H1 (cell line): ENCODE measurements at regions not wholly inside any gene's neighbourhood (a gene's known extent, or its start where the extent isn't known, plus 50 kb on each side); places are given as distances from the start of the nearest gene placed in this dataset.

Experiments
- BCL11A ChIP-seq, 2 experiments: IDR thresholded peaks; one replicate each; pipeline ENCODE4 v1.6.1; 2011; ENCODE audit warnings: low read depth in 2 of 2, low read length in 2 of 2, mild to moderate bottlenecking in 2 of 2
- EZH2 ChIP-seq: fragments of 200-600 bp; sonication (generic); IDR thresholded peaks from 2 replicates; pipeline ENCODE4 v1.7.1; 2012; ENCODE audit warnings: low read depth, mild to moderate bottlenecking, moderate library complexity, low read length, inconsistent platforms; ENCODE audit not compliant: severe bottlenecking
- POLR2A ChIP-seq, 2 experiments: IDR thresholded peaks; 1 replicate in 1 of 2; 2 replicates in 1 of 2; pipeline ENCODE4 v1.6.1; 2011; ENCODE audit warnings: low read depth in 2 of 2, low read length in 2 of 2, mild to moderate bottlenecking in 2 of 2; ENCODE audit errors: control extremely low read depth in 1 of 2
- RAD21 ChIP-seq, 2 experiments: IDR thresholded peaks in 1 of 2; conservative IDR thresholded peaks in 1 of 2; 2 replicates each; pipeline ENCODE4 v1.6.1; 2011; ENCODE audit warnings: low read depth in 2 of 2, low read length in 2 of 2, improper control_type of control experiment in 1 of 2, inconsistent platforms in 1 of 2, mild to moderate bottlenecking in 1 of 2, moderate library complexity in 1 of 2
- SIN3A ChIP-seq, 2 experiments: IDR thresholded peaks in 1 of 2; conservative IDR thresholded peaks in 1 of 2; 2 replicates each; pipeline ENCODE4 v1.6.1; 2011 to 2012; ENCODE audit warnings: low read length in 2 of 2, improper control_type of control experiment in 1 of 2, low read depth in 1 of 2, mild to moderate bottlenecking in 1 of 2
- SP2 ChIP-seq: IDR thresholded peaks from 2 replicates; pipeline ENCODE4 v1.6.1; 2012; ENCODE audit warnings: mild to moderate bottlenecking, low read length, inconsistent platforms
- TAF1 ChIP-seq: IDR thresholded peaks from 2 replicates; pipeline ENCODE4 v1.6.1; 2011; ENCODE audit warnings: mild to moderate bottlenecking, low read depth, low read length
- TF ChIP-seq, protein P1 (sequence below), 3 experiments: IDR thresholded peaks; 1 replicate in 2 of 3; 2 replicates in 1 of 3; pipeline versions ENCODE4 v1.5.1 to v1.6.1; 2011; ENCODE audit warnings: low read length in 3 of 3, mild to moderate bottlenecking in 3 of 3, inconsistent platforms in 2 of 3, low read depth in 1 of 3, moderate library complexity in 1 of 3; ENCODE audit not compliant: insufficient read depth in 1 of 3; ENCODE audit errors: control extremely low read depth in 1 of 3

DNA sequence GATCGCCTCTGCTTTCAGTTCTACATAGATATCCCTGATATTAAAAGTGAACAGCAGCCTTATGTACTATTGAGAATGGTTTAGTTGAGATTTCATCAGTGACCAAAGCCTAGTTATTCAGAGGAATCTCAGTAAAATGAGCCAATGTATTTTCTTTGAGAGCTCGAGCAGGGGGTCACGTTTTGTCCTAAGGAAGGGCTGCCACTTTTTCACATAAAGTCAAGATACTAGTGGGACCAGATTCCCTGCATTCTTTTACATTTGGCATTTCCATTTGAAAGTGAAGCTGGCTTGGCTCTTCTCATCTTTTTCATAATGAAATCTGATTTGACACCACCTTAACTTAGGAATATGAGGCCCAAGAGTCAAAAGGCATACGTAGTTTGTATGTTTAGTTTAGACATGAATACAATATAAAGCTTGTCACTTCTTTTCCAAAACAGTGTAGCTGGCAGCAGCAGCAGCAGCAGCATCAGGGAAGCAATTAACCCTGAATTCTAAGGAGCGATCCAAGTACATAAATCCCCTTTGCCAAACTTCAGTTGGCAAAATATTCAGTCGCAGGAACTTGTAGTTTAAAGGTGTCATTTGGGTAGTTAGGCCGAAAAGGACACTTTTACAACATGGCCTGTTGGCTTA, 1752.2 kb upstream of the PCDH20 start:
- TF ChIP-seq TAF1 (no peak), SP2 (no peak), BCL11A (IDR thresholded peaks at IDR 0.05; ENCODE audit: low read depth in 2 of 2, low read length in 2 of 2) (no peak), SIN3A (conservative IDR thresholded peaks at IDR 0.05 in 1 of 2, IDR thresholded peaks at IDR 0.05 in 1 of 2; ENCODE audit: low read depth in 1 of 2, low read length in 2 of 2) (no peak), RAD21 (IDR thresholded peaks at IDR 0.05 in 1 of 2, conservative IDR thresholded peaks at IDR 0.05 in 1 of 2; ENCODE audit: low read depth in 2 of 2, low read length in 2 of 2) (no peak), POLR2A (IDR thresholded peaks at IDR 0.05; ENCODE audit: control extremely low read depth in 1 of 2, low read depth in 2 of 2, low read length in 2 of 2) (no peak), EZH2 (no peak)
- TF ChIP-seq, protein P1, sequence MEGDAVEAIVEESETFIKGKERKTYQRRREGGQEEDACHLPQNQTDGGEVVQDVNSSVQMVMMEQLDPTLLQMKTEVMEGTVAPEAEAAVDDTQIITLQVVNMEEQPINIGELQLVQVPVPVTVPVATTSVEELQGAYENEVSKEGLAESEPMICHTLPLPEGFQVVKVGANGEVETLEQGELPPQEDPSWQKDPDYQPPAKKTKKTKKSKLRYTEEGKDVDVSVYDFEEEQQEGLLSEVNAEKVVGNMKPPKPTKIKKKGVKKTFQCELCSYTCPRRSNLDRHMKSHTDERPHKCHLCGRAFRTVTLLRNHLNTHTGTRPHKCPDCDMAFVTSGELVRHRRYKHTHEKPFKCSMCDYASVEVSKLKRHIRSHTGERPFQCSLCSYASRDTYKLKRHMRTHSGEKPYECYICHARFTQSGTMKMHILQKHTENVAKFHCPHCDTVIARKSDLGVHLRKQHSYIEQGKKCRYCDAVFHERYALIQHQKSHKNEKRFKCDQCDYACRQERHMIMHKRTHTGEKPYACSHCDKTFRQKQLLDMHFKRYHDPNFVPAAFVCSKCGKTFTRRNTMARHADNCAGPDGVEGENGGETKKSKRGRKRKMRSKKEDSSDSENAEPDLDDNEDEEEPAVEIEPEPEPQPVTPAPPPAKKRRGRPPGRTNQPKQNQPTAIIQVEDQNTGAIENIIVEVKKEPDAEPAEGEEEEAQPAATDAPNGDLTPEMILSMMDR (IDR thresholded peaks at IDR 0.05; ENCODE audit: control extremely low read depth in 1 of 3, insufficient read depth in 1 of 3, low read depth in 1 of 3, low read length in 3 of 3): no peak
